HepG2 (cell line): ENCODE measurements at regions not wholly inside any gene's neighbourhood (a gene's known extent, or its start where the extent isn't known, plus 50 kb on each side); places are given as distances from the start of the nearest gene placed in this dataset.

Source experiments
- ATAC-seq: fragments of 200-7000 bp; cut with Tn5 transposase; 3 replicates; pipeline ENCODE4 v1.9.1; 2020; ENCODE audit warnings: mild to moderate bottlenecking, moderate library complexity
- BruUV-seq: library from RNA; stranded (reverse); fragments of 400-500 nt; replicated peaks from 2 replicates; lab custom pipeline; 2021; lab: Mats Ljungman, UMichigan
- CTCF ChIA-PET: fragments of 300-600 bp; formaldehyde crosslinking; extraction: SDS; loops from one replicate; lab custom pipeline; 2021; ENCODE audit warnings: low total read pairs, inconsistent platforms, low intra/inter-chr PET ratio; lab: Yijun Ruan, JAX
- POLR2A ChIA-PET: fragments of 350-600 bp; sonication (Branson Sonifier 250); formaldehyde crosslinking; loops from one replicate; lab custom pipeline; 2020; ENCODE audit warnings: antibody characterized with exemption, inconsistent platforms; lab: Yijun Ruan, JAX
- DNase-seq: peaks from one replicate; pipeline ENCODE4 v3.0.0-alpha.2; 2015; ENCODE audit warnings: low spot score
- FAIRE-seq: peaks from 3 replicates; lab custom pipeline; 2011; peaks lifted over from hg19 to GRCh38; lab: Jason Lieb, UNC
- H2AFZ ChIP-seq: one replicate; pipeline ENCODE4 v1.6.1; 2011; ENCODE audit warnings: low read length, inconsistent platforms
- H3K27ac ChIP-seq: fragments of 300-600 bp; 3 replicates; pipeline ENCODE4 v1.8.0; 2011; ENCODE audit warnings: mixed run types, mild to moderate bottlenecking, mixed read lengths, low read length, inconsistent platforms; ENCODE audit not compliant: insufficient read depth; ENCODE audit errors: extremely low read length
- H3K27me3 ChIP-seq, 2 experiments: fragments of 200-600 bp in 1 of 2; 2 replicates in 1 of 2; 3 replicates in 1 of 2; pipeline versions ENCODE4 v1.6.0 to v1.8.0; 2011; ENCODE audit warnings: low read length in 2 of 2, mild to moderate bottlenecking in 2 of 2, moderate library complexity in 2 of 2, inconsistent platforms in 1 of 2; ENCODE audit not compliant: insufficient read depth in 2 of 2, control insufficient read depth in 1 of 2
- H3K36me3 ChIP-seq, 2 experiments: fragments of 200-600 bp in 1 of 2; replicated peaks in 1 of 2; 2 replicates in 1 of 2; 3 replicates in 1 of 2; pipeline versions ENCODE4 v1.5.1 to v1.8.0; 2011; ENCODE audit warnings: low read length in 2 of 2, inconsistent platforms in 1 of 2; ENCODE audit not compliant: insufficient read depth in 2 of 2, control insufficient read depth in 1 of 2
- H3K4me1 ChIP-seq: 2 replicates; pipeline ENCODE4 v1.5.1; 2012; ENCODE audit warnings: low read length, inconsistent platforms; ENCODE audit not compliant: insufficient read depth
- H3K4me2 ChIP-seq: 2 replicates; pipeline ENCODE4 v1.6.0; 2011; ENCODE audit warnings: low read depth, low read length, inconsistent platforms
- H3K4me3 ChIP-seq, 3 experiments: fragments of 200-600 bp in 1 of 3; sonication (generic), shearing (Covaris generic) in 1 of 3; replicated peaks in 1 of 3; 2 replicates each; pipeline ENCODE4 v1.5.1; 2011 to 2016; ENCODE audit warnings: low read length in 3 of 3, inconsistent platforms in 2 of 3, low read depth in 2 of 3, mild to moderate bottlenecking in 2 of 3, control low read depth in 1 of 3, mixed read lengths in 1 of 3; ENCODE audit not compliant: insufficient read depth in 1 of 3
- H3K79me2 ChIP-seq: one replicate; pipeline ENCODE4 v1.6.1; 2011; ENCODE audit warnings: low read length, inconsistent platforms; ENCODE audit not compliant: insufficient read depth
- H3K9ac ChIP-seq: 2 replicates; pipeline ENCODE4 v1.6.0; 2011; ENCODE audit warnings: mild to moderate bottlenecking, low read depth, low read length, inconsistent platforms; ENCODE audit not compliant: insufficient read depth
- H3K9me3 ChIP-seq: 2 replicates; pipeline ENCODE4 v1.5.1; 2012; ENCODE audit warnings: mild to moderate bottlenecking, low read length
- H4K20me1 ChIP-seq: 2 replicates; pipeline ENCODE4 v1.6.0; 2011; ENCODE audit warnings: inconsistent platforms, mild to moderate bottlenecking, low read length, moderate library complexity; ENCODE audit not compliant: insufficient read depth
- BHLHE40 ChIP-seq: IDR thresholded peaks from 2 replicates; pipeline ENCODE4 v1.6.1; 2011; ENCODE audit warnings: low read length, improper control_type of control experiment
- FOSL2 ChIP-seq: sonication (generic); formaldehyde crosslinking; IDR thresholded peaks from 2 replicates; pipeline ENCODE4 v1.4.0; 2020; ENCODE audit warnings: missing genetic modification reagents
- GTF2F1 ChIP-seq: fragments of 150-350 bp; IDR thresholded peaks from 2 replicates; pipeline ENCODE4 v1.6.1; 2014; ENCODE audit warnings: low read length
- HNF4A ChIP-seq: sonication (generic); formaldehyde crosslinking; IDR thresholded peaks from 2 replicates; pipeline ENCODE4 v1.4.0; 2020; ENCODE audit warnings: missing genetic modification reagents
- HOXA3 ChIP-seq: sonication (generic); formaldehyde crosslinking; IDR thresholded peaks from 2 replicates; pipeline ENCODE4 v1.5.0; 2020; ENCODE audit warnings: missing genetic modification reagents
- MAFF ChIP-seq: IDR thresholded peaks from 2 replicates; pipeline ENCODE4 v1.6.1; 2011; ENCODE audit warnings: low read depth, low read length, improper control_type of control experiment
- MAFK ChIP-seq, 2 experiments: IDR thresholded peaks in 1 of 2; conservative IDR thresholded peaks in 1 of 2; 2 replicates each; pipeline ENCODE4 v1.6.1; 2011; ENCODE audit warnings: improper control_type of control experiment in 2 of 2, low read length in 2 of 2
- MED1 ChIP-seq: sonication (generic); formaldehyde crosslinking; IDR thresholded peaks from 2 replicates; pipeline ENCODE4 v1.4.0; 2020; ENCODE audit warnings: missing genetic modification reagents
- RELA ChIP-seq: sonication (generic); formaldehyde crosslinking; IDR thresholded peaks from 2 replicates; pipeline ENCODE4 v1.4.0; 2020; ENCODE audit warnings: missing genetic modification reagents
- SYNCRIP ChIP-seq: fragments of 200-400 bp; formaldehyde crosslinking; IDR thresholded peaks from 2 replicates; pipeline ENCODE4 v1.6.1; 2018; ENCODE audit warnings: mild to moderate bottlenecking, low read depth, low read length; ENCODE audit not compliant: insufficient read depth
- ZNF775 ChIP-seq: sonication (generic); formaldehyde crosslinking; IDR thresholded peaks from 2 replicates; pipeline ENCODE4 v1.4.0; 2020; ENCODE audit warnings: missing genetic modification reagents, mild to moderate bottlenecking, moderate library complexity, borderline replicate concordance
- ZNF790 ChIP-seq: sonication (generic); formaldehyde crosslinking; IDR thresholded peaks from 2 replicates; pipeline ENCODE4 v1.8.0; 2022; ENCODE audit warnings: missing genetic modification reagents, mild to moderate bottlenecking, borderline replicate concordance
- WGBS: methylation state at CpG from one replicate; pipeline ENCODE4 v1.1.6; 2017; ENCODE audit warnings: low lambda C conversion rate; 5-methylcytosine and 5-hydroxymethylcytosine counted together
- in situ Hi-C: cut with HindIII; loops from 2 replicates; pipeline ENCODE4 v1.10.0; 2017; ENCODE audit warnings: low pct_unique_long_range_greater_than_20kb; ENCODE audit not compliant: extremely low pct_ligation_motif_present
- intact Hi-C: fragments of 100-400 bp; cut with micrococcal nuclease; formaldehyde crosslinking; loops from one replicate; pipeline ENCODE4 v1.10.0; 2022; ENCODE audit not compliant: unreplicated experiment
- TF ChIP-seq, protein P1 (sequence below): IDR thresholded peaks from 2 replicates; pipeline ENCODE4 v1.6.1; 2018; ENCODE audit warnings: missing genetic modification reagents, mild to moderate bottlenecking, missing compliant biosample characterization
- TF ChIP-seq, protein P2 (sequence below): IDR thresholded peaks from 2 replicates; pipeline ENCODE4 v1.4.0; 2020; ENCODE audit warnings: mild to moderate bottlenecking, missing genetic modification reagents

DNA sequence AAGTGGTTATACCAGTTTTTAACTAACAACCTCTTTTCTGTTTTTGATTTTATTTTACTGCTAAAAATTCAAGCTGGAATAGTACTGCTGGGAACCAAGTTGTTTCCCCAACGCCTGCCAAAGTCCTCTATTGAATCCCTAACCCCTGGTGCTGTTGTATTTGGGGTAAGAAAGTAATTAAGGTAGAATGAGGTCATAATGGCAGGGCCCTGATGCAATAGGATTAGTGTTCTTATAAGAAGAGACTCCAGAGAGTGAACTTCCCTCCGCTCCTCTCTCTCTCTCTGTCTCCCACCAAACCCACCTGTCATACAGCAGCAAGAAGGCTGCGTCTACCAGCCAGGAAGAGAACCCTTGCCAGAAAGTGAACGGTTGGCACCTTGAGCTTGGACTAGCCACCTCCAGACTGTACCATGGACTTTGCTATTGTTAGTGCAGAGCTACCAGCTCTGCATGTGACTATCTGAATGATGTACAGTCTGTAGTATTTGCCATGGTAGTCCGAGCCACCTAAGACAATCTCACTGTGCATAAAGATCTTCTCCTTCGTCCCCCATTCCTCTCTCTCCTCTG is 86.5 kb upstream of the KLF6 start:
- POLR2A ChIA-PET: interaction anchor here (0.6 kb wide), 1 partner anchor 86 kb away, joined by 3 read pairs; the partner anchor contains the start of gene KLF6
- BruUV-seq: no TSS peak
- intact Hi-C loops: loop anchor here (5.0 kb wide), 1 partner anchor 866 kb away; no protein-coding TSS in a partner anchor

DNA sequence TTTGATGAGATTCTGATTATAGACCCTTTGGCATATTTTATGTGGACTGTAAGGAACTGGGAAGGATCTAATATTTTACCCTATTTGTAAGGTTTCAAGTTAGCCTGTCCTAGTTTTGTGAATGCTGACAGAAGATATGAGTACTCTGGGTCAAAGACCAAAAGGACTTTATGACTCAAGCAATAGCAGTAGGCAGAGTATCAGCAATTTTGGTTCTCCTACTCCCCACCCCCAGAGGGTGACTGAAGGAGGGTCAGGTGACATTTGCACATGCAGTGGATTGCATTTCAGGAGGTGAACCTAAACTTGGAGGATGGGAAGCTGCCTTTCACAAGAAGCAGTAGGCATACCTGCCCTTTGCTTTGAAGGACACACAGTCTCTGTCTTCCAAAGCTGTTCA is 84.0 kb upstream of the KLF6 start:
- FAIRE-seq (no peak), ATAC-seq (peak; percentile 60), DNase-seq (no peak)
- Histone ChIP-seq H3K4me1 (peaks cover 39% of the 10 kb centered on the region), H3K4me3 (no peak overlapping the region), H3K9me3 (no peaks in the 10 kb centered on the region), H4K20me1 (no peaks in the 10 kb centered on the region), H3K79me2 (no peaks in the 10 kb centered on the region), H3K4me2 (0 out of 2 replicates have a peak overlapping the region, but pooled peaks have one; percentile 16), H3K27me3 (no peaks in the 10 kb centered on the region; a peak in 1 of 5 replicates), H3K9ac (no peak overlapping the region), H3K27ac (no peak overlapping the region), H3K36me3 (no peaks in the 10 kb centered on the region), H2AFZ (no peak overlapping the region)
- intact Hi-C loops (no loop called here), in situ Hi-C loops (no loop called here)
- POLR2A ChIA-PET: interaction anchor here (1.0 kb wide), 1 partner anchor 17 kb away, joined by 5 read pairs; no protein-coding TSS in a partner anchor
- CTCF ChIA-PET: no interaction called here
- no TSS peak for BruUV-seq
- TF ChIP-seq BHLHE40 (0 out of 2 replicates have a peak, but pooled peaks have one; percentile 16), HNF4A (CRISPR knock-in tag) (0 out of 2 replicates have a peak, but pooled peaks have one; percentile 3), MED1 (CRISPR knock-in tag) (0 out of 2 replicates have a peak, but pooled peaks have one; percentile 10), GTF2F1 (no peak), ZNF775 (CRISPR knock-in tag) (no peak), HOXA3 (no peak), FOSL2 (0 out of 2 replicates have a peak, but pooled peaks have one; percentile 37), ZNF790 (CRISPR knock-in tag) (no peak), MAFK (conservative IDR thresholded peaks at IDR 0.05 in 1 of 2, IDR thresholded peaks at IDR 0.05 in 1 of 2; ENCODE audit: low read length in 2 of 2) (peak in 1 of 2 experiments; percentile 48; a peak in 3 of 4 replicates), MAFF (peak; percentile 53; the same call in 1 of the 2 replicates), RELA (CRISPR knock-in tag) (no peak)
- TF ChIP-seq, protein P1, sequence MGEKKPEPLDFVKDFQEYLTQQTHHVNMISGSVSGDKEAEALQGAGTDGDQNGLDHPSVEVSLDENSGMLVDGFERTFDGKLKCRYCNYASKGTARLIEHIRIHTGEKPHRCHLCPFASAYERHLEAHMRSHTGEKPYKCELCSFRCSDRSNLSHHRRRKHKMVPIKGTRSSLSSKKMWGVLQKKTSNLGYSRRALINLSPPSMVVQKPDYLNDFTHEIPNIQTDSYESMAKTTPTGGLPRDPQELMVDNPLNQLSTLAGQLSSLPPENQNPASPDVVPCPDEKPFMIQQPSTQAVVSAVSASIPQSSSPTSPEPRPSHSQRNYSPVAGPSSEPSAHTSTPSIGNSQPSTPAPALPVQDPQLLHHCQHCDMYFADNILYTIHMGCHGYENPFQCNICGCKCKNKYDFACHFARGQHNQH: 0 out of 2 replicates have a peak, but pooled peaks have one; percentile 15
- TF ChIP-seq, protein P2, sequence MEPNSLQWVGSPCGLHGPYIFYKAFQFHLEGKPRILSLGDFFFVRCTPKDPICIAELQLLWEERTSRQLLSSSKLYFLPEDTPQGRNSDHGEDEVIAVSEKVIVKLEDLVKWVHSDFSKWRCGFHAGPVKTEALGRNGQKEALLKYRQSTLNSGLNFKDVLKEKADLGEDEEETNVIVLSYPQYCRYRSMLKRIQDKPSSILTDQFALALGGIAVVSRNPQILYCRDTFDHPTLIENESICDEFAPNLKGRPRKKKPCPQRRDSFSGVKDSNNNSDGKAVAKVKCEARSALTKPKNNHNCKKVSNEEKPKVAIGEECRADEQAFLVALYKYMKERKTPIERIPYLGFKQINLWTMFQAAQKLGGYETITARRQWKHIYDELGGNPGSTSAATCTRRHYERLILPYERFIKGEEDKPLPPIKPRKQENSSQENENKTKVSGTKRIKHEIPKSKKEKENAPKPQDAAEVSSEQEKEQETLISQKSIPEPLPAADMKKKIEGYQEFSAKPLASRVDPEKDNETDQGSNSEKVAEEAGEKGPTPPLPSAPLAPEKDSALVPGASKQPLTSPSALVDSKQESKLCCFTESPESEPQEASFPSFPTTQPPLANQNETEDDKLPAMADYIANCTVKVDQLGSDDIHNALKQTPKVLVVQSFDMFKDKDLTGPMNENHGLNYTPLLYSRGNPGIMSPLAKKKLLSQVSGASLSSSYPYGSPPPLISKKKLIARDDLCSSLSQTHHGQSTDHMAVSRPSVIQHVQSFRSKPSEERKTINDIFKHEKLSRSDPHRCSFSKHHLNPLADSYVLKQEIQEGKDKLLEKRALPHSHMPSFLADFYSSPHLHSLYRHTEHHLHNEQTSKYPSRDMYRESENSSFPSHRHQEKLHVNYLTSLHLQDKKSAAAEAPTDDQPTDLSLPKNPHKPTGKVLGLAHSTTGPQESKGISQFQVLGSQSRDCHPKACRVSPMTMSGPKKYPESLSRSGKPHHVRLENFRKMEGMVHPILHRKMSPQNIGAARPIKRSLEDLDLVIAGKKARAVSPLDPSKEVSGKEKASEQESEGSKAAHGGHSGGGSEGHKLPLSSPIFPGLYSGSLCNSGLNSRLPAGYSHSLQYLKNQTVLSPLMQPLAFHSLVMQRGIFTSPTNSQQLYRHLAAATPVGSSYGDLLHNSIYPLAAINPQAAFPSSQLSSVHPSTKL (CRISPR knock-in tag): 0 out of 2 replicates have a peak, but pooled peaks have one; percentile 29

More for the DNA sequence above, 86.5 kb upstream of the KLF6 start:
- in situ Hi-C loops: no loop called here
- Histone ChIP-seq H3K9me3 (no peaks in the 10 kb centered on the region), H3K4me1 (peaks cover 39% of the 10 kb centered on the region), H3K36me3 (no peaks in the 10 kb centered on the region), H3K9ac (no peak overlapping the region), H3K4me2 (no peak overlapping the region), H3K79me2 (no peaks in the 10 kb centered on the region), H4K20me1 (no peaks in the 10 kb centered on the region), H2AFZ (no peak overlapping the region), H3K27ac (no peak overlapping the region), H3K4me3 (no peak overlapping the region), H3K27me3 (no peaks in the 10 kb centered on the region; a peak in 1 of 5 replicates)
- ATAC-seq (no peak), DNase-seq (no peak), FAIRE-seq (no peak)
- 74% methylated on average over 6 of the region's 6 CpGs for WGBS
- CTCF ChIA-PET: no interaction called here
- no peak for TF ChIP-seq SYNCRIP
